ENCODE measurements at regions not wholly inside any gene's neighbourhood (a gene's known extent, or its start where the extent isn't known, plus 50 kb on each side); places are given as distances from the start of the nearest gene placed in this dataset.
A peak's percentile ranks its signal among the peaks of the same experiment; 100 is the strongest.

DNA sequence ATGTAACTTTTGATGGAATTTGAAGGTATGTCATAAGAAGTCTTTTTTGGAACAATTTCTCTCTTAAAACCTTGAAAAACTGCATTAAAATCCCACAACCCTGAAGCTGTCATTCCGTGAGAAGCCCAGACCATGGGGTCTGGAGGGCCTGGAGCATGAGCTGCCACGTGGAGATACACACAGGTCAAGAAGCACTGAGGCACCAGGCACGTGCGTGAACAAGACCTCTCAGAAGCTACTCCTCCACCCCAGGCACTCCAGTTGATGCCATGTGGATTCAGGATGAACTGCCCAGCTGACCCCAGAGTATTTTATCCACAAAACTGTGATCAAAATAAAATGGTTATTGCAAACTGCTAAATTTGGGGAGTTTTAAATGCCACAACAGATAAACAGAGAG is 227.5 kb upstream of the BRINP1 start:
- DNase-seq: no peak

DNA sequence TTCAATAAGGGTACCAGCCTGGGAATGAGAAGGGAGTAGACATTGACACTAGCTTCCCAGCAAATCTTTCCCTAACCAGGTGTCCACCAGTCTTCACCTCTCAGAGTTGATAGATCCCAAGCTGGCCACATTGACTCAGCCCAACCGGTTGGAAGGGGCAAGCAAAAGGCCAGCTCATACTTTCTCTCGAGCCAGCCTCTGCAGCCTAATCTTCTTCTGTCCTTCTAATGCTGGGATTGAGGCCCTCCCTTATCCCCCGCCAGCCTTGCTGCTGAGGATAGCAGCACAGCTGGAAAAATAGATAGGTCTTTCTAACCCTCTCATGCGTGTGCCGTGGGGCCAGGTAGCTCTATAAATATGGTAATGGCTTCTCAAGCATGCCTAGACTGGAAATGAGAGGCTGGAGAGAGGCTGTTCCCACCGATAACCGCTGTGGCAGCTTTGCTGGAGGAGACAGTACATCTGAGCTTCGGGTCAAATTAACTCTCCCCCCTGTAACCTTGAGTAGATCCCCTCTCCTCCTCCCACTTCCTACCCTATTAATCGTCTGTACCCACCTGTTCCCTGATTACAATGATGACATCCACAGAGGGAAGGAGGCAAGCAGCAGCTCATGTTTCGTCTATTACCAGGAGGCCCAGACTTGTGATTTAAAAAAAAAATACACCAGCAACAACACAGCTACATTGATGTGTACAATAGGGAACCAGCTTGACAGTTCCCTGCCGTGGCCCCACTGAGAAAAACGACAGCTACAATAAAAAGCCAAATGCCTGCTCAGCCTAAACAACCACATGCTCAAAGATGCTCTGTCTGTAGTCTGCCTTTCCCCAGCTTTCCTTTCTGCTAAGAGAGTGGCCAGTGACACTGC is 219.9 kb upstream of the BRINP1 start:
- no peak for DNase-seq

DNA sequence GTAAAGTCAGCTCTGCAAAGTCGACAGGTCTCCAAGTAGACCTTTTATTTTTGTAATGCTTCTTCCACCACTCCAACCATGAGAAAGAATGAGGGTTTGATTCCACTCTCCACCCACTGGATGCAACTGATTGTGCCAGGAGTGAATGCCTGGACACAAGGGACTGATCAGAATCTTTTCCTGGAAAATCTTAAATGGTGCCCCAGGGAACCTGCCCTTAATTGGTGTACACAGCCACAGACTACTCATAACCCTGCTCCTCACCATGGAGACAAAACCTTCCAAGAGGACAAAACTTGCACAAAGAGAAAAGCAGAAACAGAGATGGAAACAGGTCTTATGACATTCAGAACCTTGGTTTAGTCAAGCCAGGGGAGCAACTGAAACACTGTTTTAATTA is 208.6 kb upstream of the BRINP1 start:
- DNase-seq: no peak

DNA sequence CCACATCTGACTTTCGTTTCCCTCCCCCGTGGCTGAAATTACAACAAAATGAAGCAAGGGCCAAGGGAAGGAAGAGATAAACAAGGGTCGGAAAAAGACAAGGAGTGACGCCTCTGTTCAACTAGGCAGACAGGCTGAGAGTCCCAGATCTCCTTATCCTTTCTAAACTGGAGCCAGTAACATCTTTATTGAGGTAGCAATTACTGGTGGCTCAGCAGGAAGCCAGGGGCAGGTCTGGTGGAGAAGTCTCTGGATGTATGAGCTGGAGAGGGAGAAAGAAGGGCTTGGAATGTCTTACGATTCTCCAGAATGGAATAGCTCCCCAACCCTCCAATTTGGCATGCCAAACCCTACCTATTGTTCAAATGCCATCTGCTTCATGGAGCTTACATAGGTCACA is 190.8 kb upstream of the BRINP1 start:
- no peak for DNase-seq

DNA sequence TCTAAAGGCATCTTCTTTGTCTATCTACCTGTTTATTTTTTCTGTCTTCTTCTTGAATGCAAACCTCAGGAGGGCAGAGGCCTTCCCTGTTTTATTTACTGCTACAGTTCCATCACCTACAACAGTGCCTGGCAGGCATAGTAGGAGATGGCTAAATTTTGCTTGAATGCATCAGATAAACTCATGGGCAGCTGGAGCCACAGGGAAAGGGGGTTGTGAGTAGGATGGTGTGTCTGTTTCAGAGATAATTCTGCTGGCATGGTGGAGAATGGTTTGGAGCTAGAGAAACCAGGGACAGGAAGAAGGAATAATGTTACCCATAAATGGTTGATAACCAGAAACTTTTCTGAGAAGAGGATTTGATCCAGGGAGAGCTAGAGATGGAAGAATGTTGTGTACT is 189.8 kb upstream of the BRINP1 start:
- DNase-seq: no peak

DNA sequence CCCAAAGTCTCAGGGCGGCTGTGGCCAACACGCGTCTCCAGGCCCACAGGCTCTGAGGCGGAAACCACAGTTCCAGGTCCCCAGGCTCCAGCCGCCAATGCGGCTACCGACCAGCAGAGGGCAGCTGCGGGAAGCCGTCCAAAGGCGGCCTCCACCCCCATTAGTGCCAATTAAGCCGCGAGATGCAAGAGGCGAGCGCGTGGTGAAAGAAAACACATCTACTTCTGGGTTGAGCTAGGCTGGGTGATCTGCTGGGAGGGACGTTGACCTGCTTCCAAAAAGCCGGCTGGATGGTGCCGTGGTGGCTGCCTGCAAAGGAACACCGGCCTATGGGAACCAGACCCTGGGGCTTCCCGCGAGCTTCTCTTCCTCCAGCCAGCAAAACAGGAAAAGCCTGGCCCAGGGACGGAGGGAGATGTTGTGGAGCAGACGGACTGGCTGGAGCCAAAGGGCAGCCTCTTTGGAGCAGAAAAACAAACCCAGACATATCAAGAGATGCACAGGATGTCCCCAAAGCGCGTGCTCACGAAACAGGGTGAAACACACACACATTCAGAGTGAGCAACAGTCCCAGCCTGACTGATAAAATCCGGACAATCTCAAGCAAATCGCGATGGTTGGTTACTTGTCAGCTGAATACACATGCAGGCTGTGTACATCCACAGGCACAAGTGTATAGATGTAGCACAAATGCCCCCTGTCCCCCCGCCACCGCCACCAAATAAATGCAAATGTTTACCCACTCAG is 187.1 kb upstream of the BRINP1 start:
- peak; percentile 73 for DNase-seq

DNA sequence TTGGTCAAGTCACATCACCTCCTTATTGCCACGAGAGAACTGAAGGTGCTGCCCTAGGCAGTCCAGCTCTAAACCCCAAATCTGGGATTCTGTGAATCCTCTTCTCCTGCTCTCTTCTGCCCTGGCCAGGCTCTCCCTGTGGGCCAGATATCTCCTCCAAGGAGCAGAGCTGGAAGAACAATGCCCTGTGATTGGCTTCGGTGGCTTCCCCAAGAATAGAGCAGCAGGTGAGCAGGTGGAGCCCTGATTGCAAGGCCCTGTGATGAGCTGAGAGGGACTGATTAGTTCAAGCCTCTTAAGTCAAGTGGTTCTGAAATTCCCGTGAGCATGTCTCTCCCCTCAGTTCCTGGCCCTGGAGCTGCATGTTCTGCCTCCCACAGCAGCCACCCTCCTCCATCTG is 175.3 kb upstream of the BRINP1 start:
- DNase-seq: no peak

DNA sequence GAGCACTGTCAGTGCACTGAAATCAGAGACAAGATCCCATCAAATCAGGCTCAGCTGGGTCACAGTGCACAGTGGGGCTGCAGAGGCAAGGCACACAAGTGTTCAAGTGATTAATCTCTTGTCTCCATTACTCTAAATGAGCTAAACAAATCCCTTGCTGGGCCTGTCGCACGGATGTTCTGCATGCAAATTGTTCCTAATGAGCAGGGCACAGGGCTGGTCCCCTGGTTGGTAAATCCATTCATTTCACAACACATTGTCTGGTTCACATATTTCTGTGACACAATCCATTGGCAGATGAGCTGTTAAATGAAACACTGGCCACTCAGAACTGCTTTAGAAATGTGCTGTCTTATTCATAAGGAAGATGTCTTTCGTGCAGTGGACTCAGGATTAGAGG is 167.9 kb upstream of the BRINP1 start:
- no peak for DNase-seq

DNA sequence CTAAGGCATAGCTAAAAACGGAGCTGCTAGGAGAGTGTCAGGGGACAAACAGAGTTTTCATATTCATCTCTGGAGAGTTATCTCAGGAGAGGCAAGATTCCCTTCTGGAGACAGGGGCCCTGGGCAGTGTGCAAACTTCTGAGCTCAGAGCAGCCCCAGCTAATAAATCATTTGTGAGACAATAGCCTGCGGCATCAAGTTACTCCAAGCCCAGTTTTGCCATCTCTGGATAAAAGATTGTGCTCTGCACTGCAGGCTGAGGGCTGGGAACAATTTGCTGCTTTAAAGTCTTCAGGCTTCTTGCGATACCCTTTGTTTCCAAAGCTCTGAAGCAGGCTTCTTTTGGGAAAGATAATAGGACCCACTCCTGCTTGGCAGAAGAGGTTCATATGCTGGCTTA is 164.3 kb upstream of the BRINP1 start:
- DNase-seq: no peak

DNA sequence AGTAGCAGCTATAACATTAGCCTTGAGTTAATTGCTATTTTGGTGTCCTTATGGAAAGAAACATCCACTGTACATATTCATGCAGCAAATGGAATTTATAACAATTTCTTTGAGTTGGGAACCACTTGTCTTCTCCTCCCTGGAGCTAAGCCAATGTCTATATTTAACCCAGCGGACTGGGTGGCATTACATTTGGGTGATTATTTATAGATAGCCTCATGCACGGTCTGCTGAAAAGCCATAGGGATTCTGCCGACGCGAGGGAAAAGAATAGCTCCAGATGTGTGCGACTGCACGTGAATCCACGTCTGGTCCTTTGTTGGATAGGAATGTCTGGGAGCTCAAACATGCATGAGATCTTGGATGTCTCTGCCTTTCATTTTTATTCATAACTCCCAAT is 157.5 kb upstream of the BRINP1 start:
- DNase-seq: no peak

DNA sequence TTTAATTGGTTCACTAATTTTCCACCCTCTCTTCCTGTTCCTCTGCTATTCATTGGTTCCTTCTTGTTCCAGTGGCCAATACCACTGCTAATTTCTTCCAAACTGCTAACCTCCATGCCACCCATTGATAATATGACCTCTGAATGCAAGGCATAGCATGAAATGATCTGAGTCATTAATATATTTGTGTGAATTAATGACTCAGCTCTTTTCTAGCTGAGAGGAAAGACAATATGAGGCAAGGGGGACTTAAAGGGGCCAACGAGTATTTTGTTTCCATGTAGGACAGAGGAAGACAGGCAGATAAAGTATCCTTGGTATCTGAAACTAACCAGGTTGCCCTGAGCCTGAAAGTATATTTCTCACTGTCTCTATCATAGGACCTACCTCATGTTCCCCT is 154.3 kb upstream of the BRINP1 start:
- no peak for DNase-seq

DNA sequence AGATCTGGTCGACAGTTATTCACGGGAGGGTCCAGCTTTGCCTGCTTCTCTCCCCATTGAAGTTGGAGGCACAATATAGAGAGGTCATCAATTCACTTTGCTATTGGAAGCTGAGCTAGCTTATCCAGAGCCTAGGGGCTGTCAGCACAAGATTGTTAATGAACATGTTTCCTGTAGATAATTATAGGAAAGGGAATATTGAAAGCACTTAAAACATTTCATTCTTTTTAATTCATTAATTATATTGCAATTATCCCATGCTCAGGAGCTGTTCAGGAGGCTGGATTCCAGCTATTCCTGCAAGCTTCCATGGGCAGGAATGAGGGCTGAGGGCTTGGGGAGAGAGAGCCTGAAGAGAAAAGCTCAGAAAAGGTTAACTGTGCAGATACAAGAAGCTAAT is 153.1 kb upstream of the BRINP1 start:
- DNase-seq: no peak

DNA sequence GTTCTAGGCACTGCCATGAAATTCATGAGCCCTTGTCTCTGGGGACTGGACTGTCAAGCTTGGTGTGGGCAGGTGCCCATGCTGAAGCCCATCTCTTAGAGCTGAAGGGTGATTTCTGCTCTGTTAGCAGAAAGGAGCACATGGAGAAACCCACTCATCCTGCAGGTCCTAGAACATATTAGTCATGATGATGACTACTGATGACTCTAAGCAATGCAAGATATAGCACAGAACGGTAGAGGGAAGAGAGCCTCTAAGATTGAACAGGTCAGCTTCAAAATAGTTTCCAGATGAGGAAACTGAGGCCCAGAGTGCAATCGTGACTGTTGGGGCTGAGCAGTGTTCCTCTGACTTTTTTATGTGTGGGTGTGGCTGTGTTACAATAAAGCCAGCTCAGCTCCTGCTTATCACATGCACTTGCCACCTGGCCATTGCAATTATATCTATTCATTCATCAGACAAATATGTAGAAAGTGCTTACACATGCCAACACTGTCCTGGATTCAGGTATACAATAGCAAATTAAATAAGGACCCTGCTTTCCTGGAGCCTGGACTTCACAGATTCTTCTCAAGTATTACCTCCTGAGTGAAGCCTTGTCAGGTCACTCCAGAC is 140.2 kb upstream of the BRINP1 start:
- DNase-seq: no peak

DNA sequence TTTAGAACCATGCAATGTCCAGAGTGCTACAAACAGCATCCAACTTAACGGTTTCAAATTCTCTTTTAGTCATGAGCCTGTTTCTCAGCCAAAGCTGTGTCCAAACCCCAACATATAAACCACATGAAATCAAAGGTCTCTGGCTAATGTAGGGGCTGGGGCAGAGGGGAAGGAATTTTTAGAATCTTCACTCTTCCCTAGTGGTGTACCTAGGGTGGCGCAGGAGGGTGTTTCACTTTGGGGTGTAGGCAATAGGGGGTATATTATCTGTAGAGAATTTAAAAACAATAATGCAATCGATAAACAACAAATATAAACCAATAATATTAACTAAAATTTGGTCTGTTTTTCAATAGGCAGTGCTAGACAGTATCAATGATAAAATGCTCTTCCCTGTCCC is 132.1 kb upstream of the BRINP1 start:
- no peak for DNase-seq

DNA sequence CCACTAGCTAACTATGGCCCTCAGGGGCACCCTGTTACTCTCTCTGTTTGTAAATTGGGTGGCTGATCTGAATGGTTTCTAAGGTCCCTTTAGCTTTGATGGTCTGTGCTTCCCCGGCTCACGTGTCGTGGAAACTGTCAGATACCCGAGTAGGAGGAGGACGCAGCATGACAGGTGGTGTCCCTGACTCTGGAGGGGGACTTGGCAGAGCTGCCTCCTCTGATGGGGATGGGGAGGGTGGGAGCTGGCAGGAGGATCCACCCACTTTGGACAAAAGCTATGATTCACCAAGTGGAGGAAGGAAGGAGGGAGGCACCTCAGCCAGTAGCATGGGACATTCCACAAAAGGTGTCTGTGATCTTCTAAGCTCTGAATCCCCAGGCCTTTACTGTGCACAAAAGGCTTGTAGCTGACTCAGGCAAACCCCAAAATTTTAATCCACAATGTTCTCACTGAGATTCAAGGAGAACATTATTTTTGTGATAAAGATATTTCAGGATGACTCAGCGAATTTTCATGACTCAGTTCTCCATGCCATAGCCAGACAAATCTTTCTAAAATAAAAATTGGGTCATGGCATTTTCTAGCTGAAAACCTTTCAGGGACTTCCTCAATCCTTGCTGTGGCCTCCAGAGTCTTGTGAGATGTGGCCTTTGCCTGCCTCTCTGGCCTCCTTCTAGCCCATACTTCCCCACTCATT is 131.0 kb upstream of the BRINP1 start:
- no peak for DNase-seq

DNA sequence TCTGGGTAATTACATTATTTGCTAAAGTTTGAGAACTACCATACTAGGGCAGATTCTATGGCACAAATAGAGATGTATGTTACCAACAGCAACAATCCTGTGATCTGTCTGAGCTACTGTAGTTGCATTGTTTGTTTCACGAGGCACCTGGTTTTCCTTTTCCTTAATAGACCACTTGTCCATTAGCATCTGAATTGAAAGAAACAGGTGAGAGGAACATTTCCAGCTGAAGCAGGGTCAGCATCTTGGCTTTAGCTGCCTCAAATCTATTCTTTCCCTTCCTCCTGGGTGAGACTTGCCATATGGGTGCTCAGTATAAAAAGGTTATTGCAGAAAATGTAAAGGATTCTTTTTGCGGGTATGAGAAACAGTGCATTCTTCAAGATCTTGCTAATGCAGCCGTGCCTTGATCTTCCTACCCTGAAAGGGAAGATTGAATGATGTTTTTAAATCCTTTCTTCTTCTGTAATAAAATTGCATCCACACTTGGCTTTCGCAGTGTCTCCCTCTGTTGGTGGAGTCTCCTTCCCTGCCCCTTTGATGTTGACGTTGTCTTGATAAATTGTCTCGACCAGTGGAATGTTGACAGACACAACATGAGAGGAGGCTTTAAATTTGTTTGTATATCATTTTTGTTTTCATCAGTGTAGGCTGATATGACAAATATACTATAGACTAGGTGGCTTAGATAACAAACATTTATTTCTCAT is 118.0 kb upstream of the BRINP1 start:
- DNase-seq: no peak

DNA sequence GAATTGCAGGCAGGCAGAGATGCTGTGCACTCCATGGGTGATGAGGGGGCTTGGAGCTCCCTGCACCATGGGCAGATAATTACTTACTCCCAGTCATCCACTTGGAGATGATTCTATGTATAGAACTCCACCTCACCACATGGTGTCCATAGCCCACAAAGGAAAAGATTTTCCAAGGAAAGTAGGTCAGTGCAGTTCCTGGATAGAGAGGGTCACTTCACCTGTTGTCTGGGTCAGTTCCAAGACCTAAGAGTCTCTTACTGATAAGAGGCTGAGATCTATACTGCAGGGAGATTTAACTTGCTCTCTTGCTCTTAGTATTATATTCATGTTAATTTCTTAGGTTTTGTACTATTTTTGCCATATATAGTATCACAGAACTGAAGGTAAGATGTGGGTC is 113.9 kb upstream of the BRINP1 start:
- DNase-seq: no peak

DNA sequence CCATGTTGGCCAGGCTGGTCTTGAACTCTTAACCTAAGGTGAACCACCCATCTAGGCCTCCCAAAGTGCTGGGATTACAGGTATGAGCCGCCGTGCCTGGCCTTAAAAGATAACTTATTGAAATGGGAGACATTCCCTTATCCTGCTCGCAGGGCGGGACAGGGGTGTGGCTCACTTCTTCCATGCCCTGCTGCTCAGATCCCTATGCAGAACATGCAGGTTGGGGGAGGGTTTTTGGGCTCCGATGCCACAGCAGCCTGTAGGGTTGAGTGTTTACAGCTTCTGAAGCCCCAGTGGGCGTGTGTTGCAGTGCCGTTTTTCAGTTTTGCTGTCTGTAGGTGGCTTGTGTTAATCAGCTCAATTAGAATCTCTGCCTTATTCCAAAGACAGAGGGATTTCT is 108.0 kb upstream of the BRINP1 start:
- no peak for DNase-seq

DNA sequence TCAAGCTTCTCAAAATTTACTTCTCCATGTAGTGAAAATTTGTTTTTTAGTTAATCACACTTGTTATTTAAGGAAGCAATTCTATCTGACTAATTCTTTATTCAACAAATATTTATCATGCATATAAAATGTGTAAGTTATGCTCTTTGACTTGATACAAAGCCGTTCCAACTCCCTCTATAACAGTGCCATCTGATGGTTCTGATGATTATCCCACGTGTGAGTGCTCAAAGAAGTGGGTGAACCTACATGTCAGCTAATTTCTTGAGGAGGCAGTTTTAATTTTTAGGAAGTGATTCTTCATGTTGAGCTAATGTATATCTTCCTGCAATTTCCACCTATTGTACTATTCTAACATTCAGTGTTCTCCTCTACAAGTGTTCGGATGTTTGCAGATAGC is 88.8 kb upstream of the BRINP1 start:
- DNase-seq: no peak

DNA sequence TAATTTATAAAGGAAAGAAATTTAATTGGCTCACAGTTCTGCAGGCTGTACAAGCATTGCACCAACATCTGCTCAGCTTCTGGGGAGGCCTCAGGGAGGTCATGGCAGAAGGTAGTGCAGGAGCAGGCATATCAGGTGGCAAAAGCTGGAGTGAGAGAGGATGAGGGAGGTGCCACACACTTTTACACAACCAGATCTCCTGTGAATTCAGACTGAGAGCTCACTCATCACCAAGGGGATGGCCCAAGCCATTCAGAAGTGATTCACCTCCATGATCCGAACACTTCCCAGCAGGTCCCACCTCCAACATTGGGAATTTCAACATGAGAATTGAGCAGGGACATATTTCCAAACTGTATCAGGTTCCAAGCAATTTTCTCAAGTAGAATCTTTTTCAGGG is 84.7 kb upstream of the BRINP1 start:
- no peak for DNase-seq

DNA sequence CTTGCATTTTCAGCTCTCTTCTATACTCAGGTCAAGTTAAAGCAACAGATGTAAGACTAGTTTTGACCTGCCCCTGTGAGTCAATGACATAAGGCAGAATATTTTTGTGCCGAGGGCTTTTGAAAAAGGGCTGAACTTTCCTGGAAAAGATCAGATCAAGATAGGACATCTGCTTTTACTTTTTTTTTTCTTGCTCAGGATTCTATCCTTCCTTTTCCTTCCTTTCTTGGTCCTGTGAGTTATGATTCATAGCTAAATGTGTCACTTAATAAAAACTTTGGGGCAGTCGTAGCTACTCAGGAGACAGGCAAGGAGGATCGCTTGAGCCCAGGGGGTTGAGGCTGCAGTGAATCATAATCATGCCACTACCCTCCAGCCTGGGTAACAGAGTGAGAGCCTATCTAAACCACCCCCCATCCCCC is 84.3 kb upstream of the BRINP1 start:
- DNase-seq: no peak

DNA sequence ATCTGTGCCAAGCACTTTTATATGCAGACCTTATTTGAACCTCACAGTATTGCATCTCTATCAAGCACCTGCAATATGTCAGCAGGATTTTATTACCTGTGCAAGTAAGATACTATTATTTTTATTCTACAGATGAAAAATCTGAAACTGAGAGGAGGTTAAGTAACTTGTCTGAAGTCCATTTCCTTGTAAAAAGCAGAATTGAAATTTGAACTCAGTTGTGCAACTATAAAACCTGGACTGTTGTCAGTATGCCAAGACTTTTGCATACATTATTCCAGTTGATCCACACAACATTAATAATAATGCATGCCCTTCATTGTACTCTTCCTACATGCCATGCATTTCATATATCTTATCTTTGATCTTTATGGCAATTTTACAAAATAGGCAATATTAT is 82.2 kb upstream of the BRINP1 start:
- DNase-seq: no peak

DNA sequence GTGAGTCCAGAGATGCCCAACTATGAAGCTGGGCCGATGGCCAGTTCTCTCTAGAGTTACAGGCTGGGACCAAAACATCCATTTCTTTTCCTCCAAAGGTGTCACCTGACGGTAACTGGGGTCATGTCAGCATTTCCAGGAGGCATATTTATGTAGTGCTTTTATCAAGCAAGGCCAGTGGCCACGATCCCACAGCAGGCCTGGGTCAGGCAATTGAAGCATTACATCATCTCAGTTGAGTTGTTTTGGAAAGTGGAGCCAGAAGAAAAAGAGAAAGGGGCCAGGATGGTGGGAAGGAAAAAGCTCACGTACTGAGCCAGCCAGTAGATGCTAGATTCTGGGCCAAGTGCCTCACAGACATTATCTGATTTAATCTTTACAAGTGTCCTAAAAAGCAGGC is 73.9 kb upstream of the BRINP1 start:
- DNase-seq: no peak
